AG10803 (cell line): ENCODE measurements at regions not wholly inside any gene's neighbourhood (a gene's known extent, or its start where the extent isn't known, plus 50 kb on each side); places are given as distances from the start of the nearest gene placed in this dataset.
"Not testable (repeated sequence)": the region's sequence is repeated elsewhere in the genome, so short reads cannot be mapped to it uniquely, and the experiment has no call there.

Experiments used
- DNase-seq: peaks from one replicate; pipeline ENCODE4 v3.0.0; 2010; ENCODE audit warnings: low read depth
- H3K4me3 ChIP-seq: 2 replicates; pipeline ENCODE4 v1.5.1; 2011; ENCODE audit warnings: mild to moderate bottlenecking, low read length, control low read depth
- TF ChIP-seq, protein P1 (sequence below): conservative IDR thresholded peaks from 2 replicates; pipeline ENCODE4 v1.5.1; 2011; ENCODE audit warnings: mild to moderate bottlenecking, low read length, control low read depth, inconsistent platforms

DNA sequence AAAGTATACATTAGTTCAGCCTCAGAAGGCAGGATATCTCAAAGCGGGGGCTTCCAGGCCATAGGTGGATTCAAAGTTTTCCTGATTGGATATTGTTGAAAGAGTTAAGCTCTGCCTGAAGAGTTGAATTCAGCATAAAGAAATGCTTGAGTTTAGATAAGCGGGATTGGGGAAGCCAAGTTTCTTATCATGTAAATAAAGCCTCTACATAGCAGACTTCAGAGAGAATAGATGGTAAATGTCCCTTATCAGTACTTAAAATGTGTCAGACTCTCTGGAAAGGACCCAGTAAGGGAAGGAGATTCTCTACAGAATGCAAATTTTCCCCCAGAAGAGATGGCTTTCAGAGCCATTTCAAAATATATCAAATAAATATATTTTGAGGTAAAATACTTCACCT, 423.5 kb downstream of the SHISA9 start:
- TF ChIP-seq, protein P1, sequence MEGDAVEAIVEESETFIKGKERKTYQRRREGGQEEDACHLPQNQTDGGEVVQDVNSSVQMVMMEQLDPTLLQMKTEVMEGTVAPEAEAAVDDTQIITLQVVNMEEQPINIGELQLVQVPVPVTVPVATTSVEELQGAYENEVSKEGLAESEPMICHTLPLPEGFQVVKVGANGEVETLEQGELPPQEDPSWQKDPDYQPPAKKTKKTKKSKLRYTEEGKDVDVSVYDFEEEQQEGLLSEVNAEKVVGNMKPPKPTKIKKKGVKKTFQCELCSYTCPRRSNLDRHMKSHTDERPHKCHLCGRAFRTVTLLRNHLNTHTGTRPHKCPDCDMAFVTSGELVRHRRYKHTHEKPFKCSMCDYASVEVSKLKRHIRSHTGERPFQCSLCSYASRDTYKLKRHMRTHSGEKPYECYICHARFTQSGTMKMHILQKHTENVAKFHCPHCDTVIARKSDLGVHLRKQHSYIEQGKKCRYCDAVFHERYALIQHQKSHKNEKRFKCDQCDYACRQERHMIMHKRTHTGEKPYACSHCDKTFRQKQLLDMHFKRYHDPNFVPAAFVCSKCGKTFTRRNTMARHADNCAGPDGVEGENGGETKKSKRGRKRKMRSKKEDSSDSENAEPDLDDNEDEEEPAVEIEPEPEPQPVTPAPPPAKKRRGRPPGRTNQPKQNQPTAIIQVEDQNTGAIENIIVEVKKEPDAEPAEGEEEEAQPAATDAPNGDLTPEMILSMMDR, result no peak
- no peak overlapping the region for H3K4me3 ChIP-seq
- no peak for DNase-seq

DNA sequence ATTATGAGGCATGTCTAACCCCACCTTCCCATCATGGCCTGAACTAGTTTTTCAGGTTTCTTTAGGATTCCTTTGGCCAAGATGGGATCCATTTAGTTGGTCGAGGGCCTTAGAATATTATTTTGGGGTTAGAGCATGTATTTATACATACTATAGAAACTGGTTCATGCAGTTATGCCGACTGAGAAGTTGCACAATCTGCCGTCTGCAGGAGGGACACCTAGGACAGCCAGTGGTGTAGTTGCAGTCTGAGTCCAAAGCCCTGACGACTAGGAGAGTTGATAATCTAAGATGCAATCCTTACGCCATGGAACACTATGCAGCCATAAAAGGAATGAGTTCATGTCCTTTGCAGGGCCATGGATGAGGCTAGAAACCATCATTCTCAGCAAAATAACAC, 424.0 kb downstream of the SHISA9 start:
- no peak for DNase-seq
- no peak overlapping the region for H3K4me3 ChIP-seq
- TF ChIP-seq, protein P1, result no peak

DNA sequence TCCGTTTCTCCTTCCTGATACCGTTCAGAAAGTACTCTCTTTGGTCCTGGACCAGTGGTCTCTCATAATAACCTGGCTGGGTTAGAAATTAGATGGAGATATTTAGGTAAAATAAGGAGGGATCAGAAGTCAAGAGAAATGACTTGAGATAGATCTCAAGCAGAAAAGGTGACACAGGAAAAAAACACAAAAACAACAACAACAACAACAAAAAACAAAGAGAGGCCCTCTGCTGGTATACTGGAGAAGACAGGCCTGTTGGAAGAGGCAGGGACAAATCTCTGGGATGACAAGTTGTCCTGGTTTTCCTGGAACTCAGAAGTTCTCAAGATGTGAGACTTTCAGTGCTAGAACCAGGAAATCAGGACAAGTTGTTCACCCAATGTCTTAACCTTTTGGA, 430.5 kb downstream of the SHISA9 start:
- TF ChIP-seq, protein P1, result no peak

DNA sequence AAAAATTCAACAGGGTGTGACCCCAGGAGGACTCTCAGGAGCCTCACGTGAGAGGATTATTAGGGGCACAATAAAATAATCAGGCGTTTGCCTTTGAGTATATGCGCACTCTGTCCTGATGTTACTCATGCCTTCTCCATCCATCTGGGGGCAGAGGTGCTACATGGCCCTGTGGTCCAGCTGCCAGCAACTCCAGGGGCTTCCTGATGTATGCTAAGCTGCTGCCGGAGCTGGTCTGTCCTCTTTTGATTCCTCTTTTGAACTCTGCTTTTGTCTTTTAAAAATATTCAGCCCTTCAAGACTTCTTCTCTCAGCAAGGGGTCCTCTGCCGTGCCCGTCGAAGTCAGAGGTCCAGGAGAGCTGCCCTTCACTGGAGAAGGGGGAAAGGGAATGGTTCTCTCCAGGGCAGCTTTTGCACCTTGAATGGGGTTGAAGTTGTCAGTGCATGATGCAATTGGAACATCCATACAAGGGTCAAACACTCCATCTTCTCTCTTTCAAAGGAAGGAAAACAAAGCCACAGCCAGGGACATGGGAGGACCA, 431.4 kb downstream of the SHISA9 start:
- DNase-seq, result no peak
- H3K4me3 ChIP-seq, result no peak overlapping the region
- TF ChIP-seq, protein P1, result no peak

More for the DNA sequence above, 430.5 kb downstream of the SHISA9 start:
- H3K4me3 ChIP-seq, result no peak overlapping the region
- DNase-seq, result no peak

DNA sequence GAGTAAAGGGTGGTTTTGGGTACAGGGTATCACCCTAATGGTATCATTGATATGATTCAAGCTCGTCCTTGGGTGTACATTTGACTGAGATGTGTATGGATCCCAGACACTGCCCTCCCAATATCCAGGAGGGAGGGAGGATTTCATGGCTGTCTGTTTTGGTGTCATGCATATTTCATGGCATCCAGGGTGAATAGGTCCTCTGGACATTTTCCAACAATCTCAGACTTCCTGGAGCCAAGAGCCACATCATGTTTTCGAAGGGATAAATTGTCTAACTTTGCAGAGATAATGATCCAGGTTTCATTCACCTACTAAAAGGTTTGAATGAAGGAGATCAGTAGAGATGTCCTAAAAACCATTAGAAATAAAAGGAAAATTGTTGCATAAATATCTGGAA, 431.9 kb downstream of the SHISA9 start:
- DNase-seq, result no peak
- TF ChIP-seq, protein P1, result no peak
- H3K4me3 ChIP-seq, result no peak overlapping the region

DNA sequence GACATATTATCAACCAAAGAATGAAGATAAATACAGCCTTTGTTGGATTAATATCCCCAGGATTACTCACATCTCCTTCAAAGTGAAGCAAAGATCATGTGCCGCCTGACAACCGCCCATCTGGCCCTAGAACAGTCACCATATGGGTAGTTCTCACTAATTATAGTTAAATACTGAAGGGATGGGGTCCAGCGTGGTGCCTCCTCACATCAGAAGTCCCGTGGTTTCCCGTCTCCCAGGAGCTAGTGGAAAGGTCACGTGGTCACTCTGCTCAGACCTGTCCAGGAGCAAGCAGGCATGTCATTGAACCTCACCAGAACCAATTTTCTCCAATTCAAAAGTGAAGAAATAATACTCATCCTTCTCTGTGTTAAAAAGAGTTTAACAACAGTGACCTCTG, 434.5 kb downstream of the SHISA9 start:
- TF ChIP-seq, protein P1, result no peak
- DNase-seq, result no peak
- H3K4me3 ChIP-seq, result no peak overlapping the region

DNA sequence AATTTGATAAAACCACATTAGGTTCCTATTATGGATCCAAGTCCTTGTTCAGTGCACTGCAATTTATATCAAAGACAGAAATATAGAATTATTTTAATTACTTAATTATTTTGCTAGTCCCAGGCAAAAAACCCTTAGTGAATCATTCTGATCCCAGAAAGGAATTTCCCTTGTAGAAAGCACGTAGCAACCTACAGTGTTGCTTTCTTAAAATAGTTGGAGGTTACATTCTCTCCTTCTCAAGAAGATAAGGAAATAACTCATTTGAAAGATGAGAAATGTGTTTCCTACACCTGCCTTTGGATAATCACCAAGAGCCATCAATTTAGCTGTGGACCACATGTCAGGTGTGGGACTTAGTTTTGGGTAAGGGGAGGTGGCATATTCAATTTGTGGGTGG, 434.9 kb downstream of the SHISA9 start:
- no peak overlapping the region for H3K4me3 ChIP-seq
- TF ChIP-seq, protein P1, result no peak
- no peak for DNase-seq

DNA sequence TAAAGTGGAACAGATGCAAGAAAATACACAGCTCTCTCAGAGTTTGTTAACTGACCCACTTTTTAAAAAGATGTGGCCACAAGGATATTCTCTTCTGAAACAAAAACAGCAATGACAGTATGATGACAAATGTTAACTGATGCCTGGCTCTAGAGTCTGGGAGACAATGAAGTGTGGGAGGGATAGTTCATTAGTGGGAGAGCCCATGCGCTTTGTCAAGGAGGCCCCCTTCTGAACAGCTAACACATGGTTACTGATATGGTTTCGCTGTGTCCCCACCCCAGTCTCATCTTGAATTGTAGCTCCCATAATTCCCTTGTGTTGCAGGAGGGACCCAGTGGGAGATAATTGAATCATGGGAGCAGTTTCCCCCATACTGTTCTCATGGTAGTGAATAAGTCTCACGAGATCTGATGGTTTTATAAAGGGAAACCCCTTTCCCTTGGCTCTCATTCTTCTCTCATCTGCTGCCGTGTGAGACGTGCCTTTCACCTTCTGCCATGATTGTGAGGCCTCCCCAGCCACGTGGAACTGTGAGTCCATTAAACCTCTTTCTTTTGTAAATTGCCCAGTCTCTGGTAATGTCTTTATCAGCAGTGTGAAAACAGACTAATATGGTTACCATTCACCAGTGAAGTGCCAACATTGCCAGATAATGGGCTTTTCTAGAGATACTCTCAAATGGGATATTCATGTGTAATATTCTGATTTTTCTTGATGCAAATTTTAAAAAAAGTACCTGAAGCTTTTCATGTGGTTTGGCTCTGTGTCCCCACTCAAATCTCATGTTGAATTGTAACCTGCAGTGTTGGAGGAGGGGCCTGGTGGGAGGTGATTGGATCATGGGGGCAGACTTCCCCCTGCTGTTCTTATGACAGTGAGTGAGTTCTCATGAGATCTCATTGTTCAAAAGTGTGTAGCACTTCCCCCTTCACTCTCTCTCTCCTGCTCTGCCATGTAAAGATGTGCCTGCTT, 435.8 kb downstream of the SHISA9 start:
- not testable (repeated sequence) for H3K4me3 ChIP-seq, DNase-seq
